ENCODE measurements at regions not wholly inside any gene's neighbourhood (a gene's known extent, or its start where the extent isn't known, plus 50 kb on each side); places are given as distances from the start of the nearest gene placed in this dataset.

DNA sequence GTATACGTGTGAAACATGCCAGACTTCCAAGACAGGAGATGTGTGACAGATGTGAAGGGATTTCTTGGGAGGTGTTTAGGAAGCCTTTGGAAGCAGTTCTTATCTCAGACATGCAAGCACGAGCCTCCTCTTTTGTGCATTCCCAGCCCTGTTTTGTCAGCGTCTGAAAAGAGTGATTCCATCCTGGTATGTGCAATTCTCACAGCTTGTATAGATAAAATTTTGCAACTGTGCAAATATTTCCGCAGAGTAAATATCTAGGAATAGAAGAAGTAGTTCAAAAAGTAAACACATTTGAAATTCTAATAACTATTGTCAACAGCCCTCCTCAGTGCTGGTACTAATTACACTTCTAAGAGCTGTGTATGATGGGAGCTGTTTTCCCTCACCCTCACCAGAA lies 72.3 kb upstream of the C1QTNF9B start:
- H3K4me1 ChIP-seq (ENCODE audit: insufficient read depth, low read length), result no peaks in the 10 kb centered on the region
- H3K18ac ChIP-seq (ENCODE audit: insufficient read length, low read depth, low read length), result no peak overlapping the region
- Mint-ChIP-seq H3K27me3 (ENCODE audit: low read depth) (peaks cover 2% of the 10 kb centered on the region; the same call in 1 of the 2 replicates), H3K4me3 (no peak overlapping the region), H3K36me3 (ENCODE audit: insufficient read depth in 1 of 3, low read depth in 3 of 3) (peaks cover 0 to 7% (median 3%) of the 10 kb centered on the region in 3 experiments; a peak in 2 of 7 replicates), H3K4me1 (no peaks in the 10 kb centered on the region), H3K9me3 (peaks cover 5 to 7% of the 10 kb centered on the region in 2 experiments; a peak in 3 of 5 replicates), H3K27ac (no peak overlapping the region)
- no peak overlapping the region for H3T11ph ChIP-seq (ENCODE audit: low read length)
- H3K23me2 ChIP-seq (ENCODE audit: insufficient read length, low read depth, low read length, poor library complexity, severe bottlenecking), result no peaks in the 10 kb centered on the region
- no CpG with 5 or more reads among the region's 4 CpGs for WGBS (ENCODE audit: extremely low coverage, insufficient read length, low lambda C conversion rate)
- no peak overlapping the region for H4K5ac ChIP-seq (ENCODE audit: insufficient read length, low read depth, low read length)
- H4K91ac ChIP-seq (ENCODE audit: insufficient read length, low read depth, low read length), result no peak overlapping the region
- H3K27ac ChIP-seq (ENCODE audit: insufficient read length, low read depth, low read length), result no peak overlapping the region
- no peak overlapping the region for H2BK15ac ChIP-seq (ENCODE audit: low read depth, low read length)
- no peak overlapping the region for H3K56ac ChIP-seq (ENCODE audit: insufficient read length, low read depth, low read length)
- H2AFZ ChIP-seq (ENCODE audit: low read length), result no peak overlapping the region
- H3K14ac ChIP-seq (ENCODE audit: insufficient read depth, low read length), result no peak overlapping the region
- H3K9me3 ChIP-seq (ENCODE audit: control insufficient read depth, low read depth, low read length), result no peaks in the 10 kb centered on the region
- no peak overlapping the region for H2BK5ac ChIP-seq (ENCODE audit: insufficient read length, low read length)
- no peak overlapping the region for H4K8ac ChIP-seq (replicated peaks; ENCODE audit: insufficient read length, low read depth, low read length)
- H3K27me3 ChIP-seq (ENCODE audit: insufficient read depth, low read length), result no peaks in the 10 kb centered on the region
- no peaks in the 10 kb centered on the region for H3K79me1 ChIP-seq (ENCODE audit: insufficient read depth, low read depth, low read length, poor library complexity, severe bottlenecking)
- no peak for DNase-seq
- TF ChIP-seq, protein P1, sequence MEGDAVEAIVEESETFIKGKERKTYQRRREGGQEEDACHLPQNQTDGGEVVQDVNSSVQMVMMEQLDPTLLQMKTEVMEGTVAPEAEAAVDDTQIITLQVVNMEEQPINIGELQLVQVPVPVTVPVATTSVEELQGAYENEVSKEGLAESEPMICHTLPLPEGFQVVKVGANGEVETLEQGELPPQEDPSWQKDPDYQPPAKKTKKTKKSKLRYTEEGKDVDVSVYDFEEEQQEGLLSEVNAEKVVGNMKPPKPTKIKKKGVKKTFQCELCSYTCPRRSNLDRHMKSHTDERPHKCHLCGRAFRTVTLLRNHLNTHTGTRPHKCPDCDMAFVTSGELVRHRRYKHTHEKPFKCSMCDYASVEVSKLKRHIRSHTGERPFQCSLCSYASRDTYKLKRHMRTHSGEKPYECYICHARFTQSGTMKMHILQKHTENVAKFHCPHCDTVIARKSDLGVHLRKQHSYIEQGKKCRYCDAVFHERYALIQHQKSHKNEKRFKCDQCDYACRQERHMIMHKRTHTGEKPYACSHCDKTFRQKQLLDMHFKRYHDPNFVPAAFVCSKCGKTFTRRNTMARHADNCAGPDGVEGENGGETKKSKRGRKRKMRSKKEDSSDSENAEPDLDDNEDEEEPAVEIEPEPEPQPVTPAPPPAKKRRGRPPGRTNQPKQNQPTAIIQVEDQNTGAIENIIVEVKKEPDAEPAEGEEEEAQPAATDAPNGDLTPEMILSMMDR (conservative IDR thresholded peaks at IDR 0.05), result no peak
- H2BK20ac ChIP-seq (ENCODE audit: low read depth, low read length, poor library complexity, severe bottlenecking), result no peak overlapping the region
- H3K4ac ChIP-seq (ENCODE audit: low read depth, low read length), result no peak overlapping the region
- no peak overlapping the region for H3K9ac ChIP-seq (ENCODE audit: extremely low read depth, insufficient read length, low read length)
- H4K20me1 ChIP-seq (ENCODE audit: control insufficient read depth, insufficient read depth, insufficient read length), result no peaks in the 10 kb centered on the region
- H2BK12ac ChIP-seq (ENCODE audit: insufficient read length, low read depth, low read length), result no peak overlapping the region
- no peak overlapping the region for H3K23ac ChIP-seq (ENCODE audit: insufficient read length, low read depth, low read length)
- H2AK5ac ChIP-seq (ENCODE audit: insufficient read length, low read length), result no peak overlapping the region
- H2BK120ac ChIP-seq (ENCODE audit: low read depth, low read length, poor library complexity, severe bottlenecking), result no peak overlapping the region
- no peak overlapping the region for H3K4me2 ChIP-seq (ENCODE audit: insufficient read depth, insufficient read length, low read length)
- no peaks in the 10 kb centered on the region for H3K79me2 ChIP-seq (ENCODE audit: insufficient read depth, low read length)
